SK-N-SH (cell line): ENCODE measurements at regions not wholly inside any gene's neighbourhood (a gene's known extent, or its start where the extent isn't known, plus 50 kb on each side); places are given as distances from the start of the nearest gene placed in this dataset.

ENCODE experiments used
- CTCF ChIA-PET: fragments of 300-600, 350-600 bp; formaldehyde crosslinking; extraction: SDS; loops from one replicate; lab custom pipeline; 2021; lab: Yijun Ruan, JAX
- POLR2A ChIA-PET: fragments of 350-600 bp; sonication (Branson Sonifier 250); formaldehyde crosslinking; extraction: SDS; loops from one replicate; lab custom pipeline; 2020; ENCODE audit warnings: antibody characterized with exemption, inconsistent platforms; lab: Yijun Ruan, JAX
- DNase-seq: peaks from one replicate; pipeline ENCODE4 v3.0.0; 2012
- H2AFZ ChIP-seq: fragments of 200-600 bp; sonication (generic); 2 replicates; pipeline ENCODE4 v1.8.1; 2016; ENCODE audit warnings: antibody characterized with exemption, mild to moderate bottlenecking, low read depth
- H3F3A ChIP-seq: fragments of 200-600 bp; sonication (generic); replicated peaks from 2 replicates; pipeline ENCODE3; 2016; ENCODE audit warnings: antibody characterized with exemption, mild to moderate bottlenecking; ENCODE audit not compliant: insufficient read depth
- H3K27ac ChIP-seq, 2 experiments: fragments of 200-500 bp in 1 of 2; fragments of 200-600 bp in 1 of 2; sonication (Bioruptor generic) in 1 of 2; sonication (generic), shearing (Covaris generic) in 1 of 2; 2 replicates each; pipeline versions ENCODE4 v1.5.1 to v1.6.1; 2014 to 2016; ENCODE audit warnings: low read depth in 2 of 2, inconsistent platforms in 1 of 2, low read length in 1 of 2, mild to moderate bottlenecking in 1 of 2, mixed read lengths in 1 of 2
- H3K27me3 ChIP-seq: fragments of 200-600 bp; sonication (generic), shearing (Covaris generic); 2 replicates; pipeline ENCODE4 v1.6.1; 2016; ENCODE audit warnings: mixed run types; ENCODE audit not compliant: insufficient read depth
- H3K36me3 ChIP-seq, 2 experiments: fragments of 200-500 bp in 1 of 2; fragments of 200-600 bp in 1 of 2; sonication (Bioruptor generic) in 1 of 2; sonication (generic) in 1 of 2; replicated peaks in 1 of 2; 2 replicates each; pipeline versions ENCODE3 to v1.5.1; 2014 to 2016; ENCODE audit warnings: low read length in 1 of 2, mild to moderate bottlenecking in 1 of 2; ENCODE audit not compliant: insufficient read depth in 2 of 2, control insufficient read depth in 1 of 2
- H3K4me1 ChIP-seq, 2 experiments: fragments of 200-500 bp in 1 of 2; fragments of 200-600 bp in 1 of 2; sonication (Bioruptor generic) in 1 of 2; sonication (generic), shearing (Covaris generic) in 1 of 2; 2 replicates each; pipeline versions ENCODE4 v1.5.1 to v1.6.1; 2014 to 2016; ENCODE audit warnings: low read depth in 1 of 2, low read length in 1 of 2, mixed run types in 1 of 2; ENCODE audit not compliant: insufficient read depth in 2 of 2, control insufficient read depth in 1 of 2
- H3K4me2 ChIP-seq: fragments of 200-600 bp; sonication (generic), shearing (Covaris generic); 2 replicates; pipeline ENCODE4 v1.6.1; 2017; ENCODE audit warnings: mixed run types
- H3K4me3 ChIP-seq, 2 experiments: fragments of 200-500 bp in 1 of 2; fragments of 200-600 bp in 1 of 2; sonication (Bioruptor generic) in 1 of 2; sonication (generic), shearing (Covaris generic) in 1 of 2; 2 replicates each; pipeline versions ENCODE4 v1.5.1 to v1.8.1; 2014 to 2016; ENCODE audit warnings: low read depth in 2 of 2, inconsistent platforms in 1 of 2, low read length in 1 of 2, mild to moderate bottlenecking in 1 of 2, mixed read lengths in 1 of 2, moderate library complexity in 1 of 2
- H3K79me2 ChIP-seq: fragments of 200-600 bp; sonication (generic); 2 replicates; pipeline ENCODE4 v1.8.1; 2017; ENCODE audit warnings: mild to moderate bottlenecking; ENCODE audit not compliant: insufficient read depth
- H3K9ac ChIP-seq: fragments of 200-600 bp; sonication (generic); 2 replicates; pipeline ENCODE4 v1.6.1; 2017; ENCODE audit warnings: mixed run types
- H3K9me2 ChIP-seq: fragments of 200-600 bp; sonication (generic); 2 replicates; pipeline ENCODE4 v1.6.1; 2017; ENCODE audit warnings: mixed run types
- H3K9me3 ChIP-seq: fragments of 200-600 bp; sonication (generic); 2 replicates; pipeline ENCODE4 v1.6.1; 2017; ENCODE audit warnings: mixed run types, mild to moderate bottlenecking, moderate library complexity
- H4K20me1 ChIP-seq: fragments of 200-600 bp; sonication (generic); 2 replicates; pipeline ENCODE4 v1.6.1; 2017; ENCODE audit warnings: mild to moderate bottlenecking, mixed run types; ENCODE audit not compliant: insufficient read depth
- CHD2 ChIP-seq: fragments of 150-350 bp; IDR thresholded peaks from 2 replicates; pipeline ENCODE4 v1.6.1; 2018; ENCODE audit warnings: low read length; ENCODE audit not compliant: partially characterized antibody
- CTCF ChIP-seq: fragments of 200-600 bp; sonication (generic); IDR thresholded peaks from 2 replicates; pipeline ENCODE4 v1.6.1; 2017; ENCODE audit warnings: antibody characterized with exemption, mild to moderate bottlenecking, moderate library complexity
- EZH2phosphoT487 ChIP-seq: fragments of 200-600 bp; sonication (generic); IDR thresholded peaks from 2 replicates; pipeline ENCODE4 v1.6.1; 2017; ENCODE audit warnings: low read depth, mixed run types, mild to moderate bottlenecking, antibody characterized with exemption, moderate library complexity, borderline replicate concordance
- FOSL2 ChIP-seq: IDR thresholded peaks from 2 replicates; pipeline ENCODE4 v1.4.0; 2012; ENCODE audit warnings: low read depth, mild to moderate bottlenecking, moderate library complexity, borderline replicate concordance
- JUND ChIP-seq: IDR thresholded peaks from 2 replicates; pipeline ENCODE4 v1.4.0; 2012
- NFIC ChIP-seq: IDR thresholded peaks from 2 replicates; pipeline ENCODE4 v1.4.0; 2012; ENCODE audit warnings: borderline replicate concordance
- PBX3 ChIP-seq: IDR thresholded peaks from 2 replicates; pipeline ENCODE4; 2012
- RCOR1 ChIP-seq: fragments of 150-350 bp; IDR thresholded peaks from 2 replicates; pipeline ENCODE4 v1.6.1; 2017; ENCODE audit warnings: antibody characterized with exemption, low read length
- RXRA ChIP-seq: IDR thresholded peaks from 2 replicates; pipeline ENCODE4 v1.4.0; 2012; ENCODE audit warnings: low read depth, mild to moderate bottlenecking, borderline replicate concordance
- TEAD4 ChIP-seq: IDR thresholded peaks from 2 replicates; pipeline ENCODE4 v1.4.0; 2012; ENCODE audit warnings: mild to moderate bottlenecking, borderline replicate concordance; ENCODE audit not compliant: insufficient read depth
- USF1 ChIP-seq: IDR thresholded peaks from 2 replicates; pipeline ENCODE4 v1.4.0; 2012; ENCODE audit warnings: low read depth, borderline replicate concordance
- ZBTB33 ChIP-seq: IDR thresholded peaks from 2 replicates; pipeline ENCODE4 v1.4.0; 2012; ENCODE audit warnings: low read depth, borderline replicate concordance
- WGBS: methylation state at CpG from one replicate; pipeline ENCODE4 v1.1.6; 2017; ENCODE audit warnings: low lambda C conversion rate; 5-methylcytosine and 5-hydroxymethylcytosine counted together

GRCh38 chr10:21195252-21195651 lies 298.1 kb upstream of the NEBL start:
- H3K36me3 ChIP-seq: no peaks in the 10 kb centered on the region
- no peaks in the 10 kb centered on the region for H3K79me2 ChIP-seq
- H3K9ac ChIP-seq: no peak overlapping the region
- H3K4me1 ChIP-seq: peaks cover 0 to 5% of the 10 kb centered on the region in 2 experiments; a peak in 2 of 4 replicates
- peaks cover 6% of the 10 kb centered on the region for H3F3A ChIP-seq
- WGBS: 35% methylated on average over 1 of the region's 1 CpG
- no peaks in the 10 kb centered on the region for H4K20me1 ChIP-seq
- no peak overlapping the region for H3K4me3 ChIP-seq
- TF ChIP-seq RXRA (no peak), PBX3 (no peak), NFIC (no peak), EZH2phosphoT487 (no peak), CTCF (no peak), JUND (no peak), ZBTB33 (no peak), RCOR1 (no peak), CHD2 (no peak), TEAD4 (no peak), USF1 (no peak)
- H2AFZ ChIP-seq: no peak overlapping the region
- H3K27me3 ChIP-seq: no peaks in the 10 kb centered on the region
- no peak overlapping the region for H3K4me2 ChIP-seq
- CTCF ChIA-PET: interaction anchor here (1.0 kb wide), 1 partner anchor 10 kb away, joined by 4 read pairs; no protein-coding TSS in a partner anchor
- POLR2A ChIA-PET: no interaction called here
- H3K9me3 ChIP-seq: 0 out of 2 replicates have a peak, but pooled peaks cover 7% of the 10 kb centered on the region
- H3K9me2 ChIP-seq: no peaks in the 10 kb centered on the region
- DNase-seq: no peak
- H3K27ac ChIP-seq: no peak overlapping the region

GRCh38 chr10:21194510-21194993 lies 297.4 kb upstream of the NEBL start:
- Histone ChIP-seq H3K9me2 (no peaks in the 10 kb centered on the region), H3K4me3 (no peak overlapping the region), H3K27ac (no peak overlapping the region), H3K36me3 (no peaks in the 10 kb centered on the region), H3K4me1 (peaks cover 0 to 5% of the 10 kb centered on the region in 2 experiments; a peak in 2 of 4 replicates), H3F3A (peaks cover 6% of the 10 kb centered on the region), H3K27me3 (no peaks in the 10 kb centered on the region), H4K20me1 (no peaks in the 10 kb centered on the region), H3K79me2 (no peaks in the 10 kb centered on the region), H3K9me3 (0 out of 2 replicates have a peak, but pooled peaks cover 7% of the 10 kb centered on the region), H3K9ac (no peak overlapping the region), H2AFZ (peak overlapping the region; percentile 48; the same call in 1 of the 2 replicates), H3K4me2 (no peak overlapping the region; the same call in 1 of the 2 replicates)
- WGBS: 4% methylated on average over 5 of the region's 5 CpGs
- peak; percentile 20; the same call in 1 of the 2 replicates for TF ChIP-seq FOSL2
- TF ChIP-seq USF1: no peak
- TF ChIP-seq NFIC: peak; percentile 38; the same call in 1 of the 2 replicates
- DNase-seq: peak; percentile 34
- ChIA-PET CTCF (interaction anchor here (1.0 kb wide), 1 partner anchor 10 kb away, joined by 4 read pairs; no protein-coding TSS in a partner anchor), POLR2A (no interaction called here)
